Sigmoid colon (tissue), 6 donors: ENCODE measurements at regions not wholly inside any gene's neighbourhood (a gene's known extent, or its start where the extent isn't known, plus 50 kb on each side); places are given as distances from the start of the nearest gene placed in this dataset.

Source experiments
- DNase-seq: peaks from one replicate; pipeline ENCODE4 v3.0.0-alpha.2; 2019
- H3K27ac ChIP-seq, 4 donors: fragments of 200-600 bp; sonication (generic); one replicate each; pipeline ENCODE4 v1.5.1; 2016 to 2019; ENCODE audit warnings: mild to moderate bottlenecking in 1 of 4
- H3K27me3 ChIP-seq, 3 donors: fragments of 200-600 bp; sonication (generic); one replicate each; pipeline ENCODE4 v1.5.1; 2019; ENCODE audit warnings: mild to moderate bottlenecking in 1 of 3
- H3K36me3 ChIP-seq, 4 donors: fragments of 200-600 bp; sonication (generic); one replicate each; pipeline ENCODE4 v1.5.1; 2016 to 2019
- H3K4me1 ChIP-seq, 4 donors: fragments of 200-600 bp; sonication (generic); one replicate each; pipeline ENCODE4 v1.5.1; 2017 to 2019
- H3K4me3 ChIP-seq, 4 donors: fragments of 200-600 bp; sonication (generic); one replicate each; pipeline ENCODE4 v1.5.1; 2017 to 2019; ENCODE audit warnings: mild to moderate bottlenecking in 2 of 4, moderate library complexity in 1 of 4
- H3K9me3 ChIP-seq, 4 donors: fragments of 200-600 bp in 3 of 4; sonication (generic) in 3 of 4; one replicate each; pipeline versions ENCODE4 v1.5.1 to v1.6.1; 2013 to 2019
- EP300 ChIP-seq, 4 donors: sonication (generic); formaldehyde crosslinking; IDR thresholded peaks; one replicate each; pipeline ENCODE4 v1.6.1; 2017; ENCODE audit warnings: antibody characterized with exemption in 4 of 4
- POLR2A ChIP-seq, 2 donors: fragments of 450-650 bp; IDR thresholded peaks; one replicate each; pipeline ENCODE4 v1.6.1; 2016; ENCODE audit warnings: antibody characterized with exemption in 2 of 2, mild to moderate bottlenecking in 2 of 2, moderate library complexity in 2 of 2
- POLR2AphosphoS5 ChIP-seq, 4 donors: sonication (generic); formaldehyde crosslinking; IDR thresholded peaks; one replicate each; pipeline ENCODE4 v1.6.1; 2017; ENCODE audit warnings: antibody characterized with exemption in 4 of 4
- WGBS, 2 donors: extraction: QIAGEN DNeasy Blood & Tissue Kit; methylation state at CpG; one replicate each; pipeline ENCODE4 v1.1.7; 2013; 5-methylcytosine and 5-hydroxymethylcytosine counted together
- intact Hi-C: fragments of 100-400 bp; cut with DNase I; formaldehyde crosslinking; loops from one replicate; pipeline ENCODE4 v1.15.1; 2023
- TF ChIP-seq, protein P1 (sequence below), 4 experiments: fragments of 450-650 bp in 3 of 4; fragments of 200-600 bp in 1 of 4; IDR thresholded peaks; one replicate each; pipeline ENCODE4 v1.5.1; 2016 to 2019; ENCODE audit warnings: antibody characterized with exemption in 4 of 4, mild to moderate bottlenecking in 3 of 4, moderate library complexity in 2 of 4
- donor health status: healthy with polysubstance abuse.
- donor health status: healthy.

- Histone ChIP-seq H3K4me3 (no peak overlapping the region), H3K36me3 (no peaks in the 10 kb centered on the region), H3K27ac (peak overlapping the region; percentile 70 to 81 (median 73)), H3K4me1 (peaks cover 0 to 24% (median 23%) of the 10 kb centered on the region in 4 donors), H3K9me3 (no peaks in the 10 kb centered on the region), H3K27me3 (no peaks in the 10 kb centered on the region)
- intact Hi-C loops, result loop anchor here (5.0 kb wide), 1 partner anchor 67 kb away; no protein-coding TSS in a partner anchor
- DNase-seq, result no peak
- no peak for TF ChIP-seq POLR2A (IDR thresholded peaks at IDR 0.05)
- TF ChIP-seq EP300 (IDR thresholded peaks at IDR 0.05), result no peak
- TF ChIP-seq POLR2AphosphoS5 (IDR thresholded peaks at IDR 0.05), result no peak
- TF ChIP-seq, protein P1, sequence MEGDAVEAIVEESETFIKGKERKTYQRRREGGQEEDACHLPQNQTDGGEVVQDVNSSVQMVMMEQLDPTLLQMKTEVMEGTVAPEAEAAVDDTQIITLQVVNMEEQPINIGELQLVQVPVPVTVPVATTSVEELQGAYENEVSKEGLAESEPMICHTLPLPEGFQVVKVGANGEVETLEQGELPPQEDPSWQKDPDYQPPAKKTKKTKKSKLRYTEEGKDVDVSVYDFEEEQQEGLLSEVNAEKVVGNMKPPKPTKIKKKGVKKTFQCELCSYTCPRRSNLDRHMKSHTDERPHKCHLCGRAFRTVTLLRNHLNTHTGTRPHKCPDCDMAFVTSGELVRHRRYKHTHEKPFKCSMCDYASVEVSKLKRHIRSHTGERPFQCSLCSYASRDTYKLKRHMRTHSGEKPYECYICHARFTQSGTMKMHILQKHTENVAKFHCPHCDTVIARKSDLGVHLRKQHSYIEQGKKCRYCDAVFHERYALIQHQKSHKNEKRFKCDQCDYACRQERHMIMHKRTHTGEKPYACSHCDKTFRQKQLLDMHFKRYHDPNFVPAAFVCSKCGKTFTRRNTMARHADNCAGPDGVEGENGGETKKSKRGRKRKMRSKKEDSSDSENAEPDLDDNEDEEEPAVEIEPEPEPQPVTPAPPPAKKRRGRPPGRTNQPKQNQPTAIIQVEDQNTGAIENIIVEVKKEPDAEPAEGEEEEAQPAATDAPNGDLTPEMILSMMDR (IDR thresholded peaks at IDR 0.05), result no peak
- 90% methylated on average over 18 of the region's 18 CpGs for WGBS, 2 donors
Observed at GRCh38 chr20:50294164-50295088, 103.8 kb downstream of the CEBPB start.

GRCh38 chr20:50295345-50295744 is 104.7 kb downstream of the CEBPB start:
- no peak for DNase-seq
- H3K4me1 ChIP-seq, result peaks cover 0 to 24% (median 23%) of the 10 kb centered on the region in 4 donors
- WGBS, 2 donors, result 78 to 87% methylated on average over 5 of the region's 5 CpGs
- H3K27me3 ChIP-seq, result no peaks in the 10 kb centered on the region
- H3K4me3 ChIP-seq, result no peak overlapping the region
- no peaks in the 10 kb centered on the region for H3K9me3 ChIP-seq
- TF ChIP-seq EP300 (IDR thresholded peaks at IDR 0.05), result no peak
- TF ChIP-seq POLR2AphosphoS5 (IDR thresholded peaks at IDR 0.05), result no peak
- TF ChIP-seq, protein P1 (IDR thresholded peaks at IDR 0.05), result no peak
- TF ChIP-seq POLR2A (IDR thresholded peaks at IDR 0.05), result no peak
- H3K27ac ChIP-seq, result peak overlapping the region in 3 of 4 donors; percentile 51 to 81 (median 70)
- intact Hi-C loops, result no loop called here
- H3K36me3 ChIP-seq, result no peaks in the 10 kb centered on the region

- DNase-seq, result peak; percentile 72
- Histone ChIP-seq H3K27me3 (no peaks in the 10 kb centered on the region), H3K4me1 (peaks cover 0 to 24% (median 23%) of the 10 kb centered on the region in 4 donors), H3K4me3 (no peak overlapping the region), H3K9me3 (no peaks in the 10 kb centered on the region), H3K27ac (peak overlapping the region; percentile 15 to 81 (median 60)), H3K36me3 (no peaks in the 10 kb centered on the region)
- intact Hi-C loops, result no loop called here
- no peak for TF ChIP-seq POLR2AphosphoS5 (IDR thresholded peaks at IDR 0.05)
- TF ChIP-seq POLR2A (IDR thresholded peaks at IDR 0.05), result no peak
- TF ChIP-seq, protein P1 (IDR thresholded peaks at IDR 0.05), result no peak
- TF ChIP-seq EP300 (IDR thresholded peaks at IDR 0.05), result no peak
- WGBS, 2 donors, result 63 to 77% methylated on average over 20 of the region's 20 CpGs
Observed at GRCh38 chr20:50295762-50296449, 105.3 kb downstream of the CEBPB start.

DNA sequence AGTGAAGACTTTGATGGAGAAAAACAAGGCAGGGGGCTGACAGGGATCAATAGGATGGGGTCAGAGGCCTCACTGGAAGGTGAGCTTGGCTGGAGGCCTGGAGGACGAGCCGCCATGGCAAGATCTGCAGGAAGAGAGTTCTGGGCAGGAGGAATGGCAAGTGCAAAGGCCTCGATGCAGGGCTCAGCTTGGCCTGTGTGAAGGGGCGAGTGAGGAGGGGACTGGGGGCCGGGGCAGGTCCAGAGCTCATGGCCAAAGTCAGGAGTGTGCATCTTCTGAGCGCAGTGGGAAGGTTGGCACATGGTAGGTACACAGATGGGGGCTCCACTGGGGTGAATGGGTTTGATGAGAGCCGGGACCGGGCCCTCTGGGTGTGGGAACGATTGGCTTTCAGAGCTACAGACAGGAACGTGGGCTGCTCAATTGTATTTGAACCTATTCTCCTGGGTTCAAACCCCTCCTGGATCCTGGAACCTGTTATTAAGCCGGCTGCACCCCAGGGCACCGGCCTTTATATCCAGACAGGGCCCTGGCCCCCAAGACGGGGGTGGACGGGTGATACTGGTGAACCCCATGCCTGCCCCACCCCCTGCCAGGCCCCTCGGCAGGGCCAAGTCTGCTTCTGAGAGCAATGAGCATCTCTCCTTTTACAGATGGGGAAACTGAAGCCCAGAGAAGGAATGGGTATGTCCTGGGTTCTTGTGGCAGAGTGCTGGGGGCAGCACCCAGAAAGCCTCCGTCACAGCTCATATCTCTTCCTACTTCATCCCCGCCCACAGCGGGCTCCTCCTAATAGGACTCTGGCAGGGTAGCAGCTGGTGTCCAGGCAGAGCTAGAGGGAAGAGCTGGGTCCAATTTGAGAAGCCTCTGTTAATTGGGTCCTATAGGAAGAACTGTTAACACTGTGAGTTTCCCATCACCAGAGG is 106.1 kb downstream of the CEBPB start:
- intact Hi-C loops, result no loop called here
- no peaks in the 10 kb centered on the region for H3K27me3 ChIP-seq
- DNase-seq, result peak; percentile 67
- peak overlapping the region; percentile 15 to 81 (median 60) for H3K27ac ChIP-seq
- 79 to 83% methylated on average over 18 of the region's 18 CpGs for WGBS, 2 donors
- no peak overlapping the region for H3K4me3 ChIP-seq
- TF ChIP-seq EP300 (IDR thresholded peaks at IDR 0.05) (no peak), POLR2AphosphoS5 (IDR thresholded peaks at IDR 0.05) (no peak), POLR2A (IDR thresholded peaks at IDR 0.05) (no peak)
- TF ChIP-seq, protein P1 (IDR thresholded peaks at IDR 0.05), result no peak
- no peaks in the 10 kb centered on the region for H3K36me3 ChIP-seq
- no peaks in the 10 kb centered on the region for H3K9me3 ChIP-seq
- H3K4me1 ChIP-seq, result peaks cover 0 to 19% (median 16%) of the 10 kb centered on the region in 4 donors
